ENCODE measurements at regions not wholly inside any gene's neighbourhood (a gene's known extent, or its start where the extent isn't known, plus 50 kb on each side); places are given as distances from the start of the nearest gene placed in this dataset.

- TF ChIP-seq CTCF (conservative IDR thresholded peaks at IDR 0.05 in 1 of 2, IDR thresholded peaks at IDR 0.05 in 1 of 2; ENCODE audit: extremely low read depth in 1 of 2, insufficient read depth in 1 of 2, low read depth in 1 of 2, low read length in 2 of 2) (no peak), EZH2 (IDR thresholded peaks at IDR 0.05; ENCODE audit: borderline replicate concordance, low read length) (no peak)
These were observed 362.3 kb downstream of the MAFB start for GRCh38 chr20:40326784-40327183.
